A673 (cell line): ENCODE measurements at regions not wholly inside any gene's neighbourhood (a gene's known extent, or its start where the extent isn't known, plus 50 kb on each side); places are given as distances from the start of the nearest gene placed in this dataset.

Experiments
- EZH2 ChIP-seq: fragments of 200-600 bp; sonication (generic); IDR thresholded peaks from 2 replicates; pipeline ENCODE4 v1.6.1; 2017; ENCODE audit warnings: borderline replicate concordance, low read depth, mild to moderate bottlenecking, mixed read lengths, antibody characterized with exemption, low read length; ENCODE audit not compliant: poor library complexity, severe bottlenecking
- TF ChIP-seq, protein P1 (sequence below): fragments of 300-800, 200-600 bp; sonication (generic); conservative IDR thresholded peaks from 2 replicates; pipeline ENCODE4 v1.5.1; 2017; ENCODE audit warnings: low read depth, mild to moderate bottlenecking, antibody characterized with exemption, low read length, moderate library complexity, mixed read lengths

DNA sequence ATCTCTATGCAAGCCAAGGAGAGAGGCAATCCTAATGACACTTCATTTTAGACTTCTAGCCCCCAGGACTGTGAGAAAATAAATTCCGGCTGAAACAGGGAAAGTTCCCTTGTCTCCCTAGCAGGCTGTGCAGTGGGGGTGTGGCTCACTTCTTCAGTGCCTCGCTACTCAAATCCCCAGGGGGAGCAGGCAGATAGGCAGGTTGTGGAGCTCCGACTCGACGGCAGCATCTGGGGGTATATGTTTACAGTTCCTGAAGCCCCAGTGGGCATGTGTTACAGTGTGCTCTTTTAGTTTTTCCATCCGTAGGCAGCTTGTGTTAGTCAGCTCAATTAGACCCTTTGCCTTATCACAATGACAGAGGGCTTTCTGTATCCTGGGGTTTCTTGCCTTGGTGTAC is 836.5 kb downstream of the PDCD6IP start:
- TF ChIP-seq, protein P1, sequence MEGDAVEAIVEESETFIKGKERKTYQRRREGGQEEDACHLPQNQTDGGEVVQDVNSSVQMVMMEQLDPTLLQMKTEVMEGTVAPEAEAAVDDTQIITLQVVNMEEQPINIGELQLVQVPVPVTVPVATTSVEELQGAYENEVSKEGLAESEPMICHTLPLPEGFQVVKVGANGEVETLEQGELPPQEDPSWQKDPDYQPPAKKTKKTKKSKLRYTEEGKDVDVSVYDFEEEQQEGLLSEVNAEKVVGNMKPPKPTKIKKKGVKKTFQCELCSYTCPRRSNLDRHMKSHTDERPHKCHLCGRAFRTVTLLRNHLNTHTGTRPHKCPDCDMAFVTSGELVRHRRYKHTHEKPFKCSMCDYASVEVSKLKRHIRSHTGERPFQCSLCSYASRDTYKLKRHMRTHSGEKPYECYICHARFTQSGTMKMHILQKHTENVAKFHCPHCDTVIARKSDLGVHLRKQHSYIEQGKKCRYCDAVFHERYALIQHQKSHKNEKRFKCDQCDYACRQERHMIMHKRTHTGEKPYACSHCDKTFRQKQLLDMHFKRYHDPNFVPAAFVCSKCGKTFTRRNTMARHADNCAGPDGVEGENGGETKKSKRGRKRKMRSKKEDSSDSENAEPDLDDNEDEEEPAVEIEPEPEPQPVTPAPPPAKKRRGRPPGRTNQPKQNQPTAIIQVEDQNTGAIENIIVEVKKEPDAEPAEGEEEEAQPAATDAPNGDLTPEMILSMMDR = no peak
- TF ChIP-seq EZH2 = no peak
